Suprapubic skin (tissue), 4 donors: ENCODE measurements at regions not wholly inside any gene's neighbourhood (a gene's known extent, or its start where the extent isn't known, plus 50 kb on each side); places are given as distances from the start of the nearest gene placed in this dataset.

Experiments
- CTCF ChIP-seq, 2 donors: fragments of 200-600 bp in 1 of 2; fragments of 450-650 bp in 1 of 2; sonication (generic) in 1 of 2; IDR thresholded peaks; one replicate each; pipeline ENCODE4 v1.5.1; 2016 to 2019; ENCODE audit warnings: antibody characterized with exemption in 2 of 2, mild to moderate bottlenecking in 1 of 2, moderate library complexity in 1 of 2
- EP300 ChIP-seq: sonication (generic); formaldehyde crosslinking; IDR thresholded peaks from one replicate; pipeline ENCODE4 v1.6.1; 2017; ENCODE audit warnings: antibody characterized with exemption
- POLR2A ChIP-seq, 2 donors: fragments of 450-650 bp; IDR thresholded peaks; one replicate each; pipeline ENCODE4 v1.6.1; 2017; ENCODE audit warnings: antibody characterized with exemption in 2 of 2, mild to moderate bottlenecking in 2 of 2, moderate library complexity in 2 of 2
- POLR2AphosphoS5 ChIP-seq, 3 donors: sonication (generic); formaldehyde crosslinking; IDR thresholded peaks; one replicate each; pipeline ENCODE4 v1.6.1; 2017; ENCODE audit warnings: antibody characterized with exemption in 3 of 3

DNA sequence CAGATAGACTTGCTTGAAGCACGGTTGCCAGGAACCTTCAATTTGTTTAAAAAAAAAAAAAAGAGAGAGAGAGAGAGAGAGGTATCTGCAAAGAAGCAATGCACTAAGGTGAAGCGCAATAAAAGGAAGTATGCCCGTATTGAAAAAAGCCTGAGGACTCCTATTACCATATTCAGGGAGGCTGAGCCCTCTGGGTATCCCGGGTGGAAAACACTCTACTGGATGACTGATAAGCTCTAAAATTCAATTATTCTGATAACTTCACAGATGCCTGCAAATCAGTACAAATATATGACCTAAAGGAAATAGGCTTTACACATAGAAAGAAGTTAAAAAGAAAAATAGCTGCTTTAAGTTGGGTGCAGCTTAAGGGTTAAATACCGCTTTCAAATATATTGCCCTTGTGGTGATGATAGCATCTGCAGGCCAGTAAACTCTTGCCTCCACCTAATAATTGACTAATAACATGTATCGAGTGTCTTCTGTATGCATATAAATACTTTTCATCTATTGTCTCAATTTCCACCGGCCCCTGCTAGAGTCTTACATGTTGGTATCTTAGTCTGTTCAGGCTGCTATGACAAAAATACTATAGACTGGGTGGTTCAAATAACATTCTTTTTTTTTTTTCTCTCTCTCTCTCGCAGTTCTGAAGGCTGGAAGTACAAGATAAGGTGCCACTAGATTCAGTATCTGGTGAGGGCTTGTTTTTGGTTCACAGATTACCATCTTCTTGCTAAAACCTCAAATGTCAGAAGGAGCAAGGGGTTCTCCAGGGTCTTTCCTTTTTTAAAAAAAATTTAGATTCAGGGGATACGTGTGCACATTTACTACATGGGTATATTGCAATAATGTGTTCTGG lies 187.4 kb upstream of the JARID2 start:
- TF ChIP-seq POLR2A (IDR thresholded peaks at IDR 0.05) (no peak), CTCF (IDR thresholded peaks at IDR 0.05) (no peak), POLR2AphosphoS5 (IDR thresholded peaks at IDR 0.05) (no peak), EP300 (no peak)
